Spleen (tissue), 11 donors: ENCODE measurements at regions not wholly inside any gene's neighbourhood (a gene's known extent, or its start where the extent isn't known, plus 50 kb on each side); places are given as distances from the start of the nearest gene placed in this dataset.

ENCODE experiments used
- DNase-seq: peaks from one replicate; pipeline ENCODE4 v3.0.0-alpha.2; 2020
- H3K27ac ChIP-seq, 8 donors: fragments of 200-600 bp; sonication (generic) in 7 of 8; 1 replicate in 4 of 8; 2 replicates in 4 of 8; pipeline versions ENCODE4 v1.5.0 to v1.8.0; 2016 to 2021; ENCODE audit warnings: inconsistent platforms in 4 of 8, mild to moderate bottlenecking in 4 of 8, moderate library complexity in 1 of 8
- H3K27me3 ChIP-seq, 7 donors: fragments of 200-600 bp; sonication (generic) in 6 of 7; replicated peaks in 1 of 7; 1 replicate in 4 of 7; 2 replicates in 3 of 7; pipeline versions ENCODE4 v1.5.0 to v1.8.0; 2016 to 2021; ENCODE audit warnings: inconsistent platforms in 3 of 7, mild to moderate bottlenecking in 1 of 7
- H3K36me3 ChIP-seq, 6 donors: fragments of 200-600 bp; sonication (generic) in 5 of 6; 1 replicate in 4 of 6; 2 replicates in 2 of 6; pipeline versions ENCODE4 v1.5.0 to v1.8.0; 2016 to 2021; ENCODE audit warnings: inconsistent platforms in 2 of 6
- H3K4me1 ChIP-seq, 6 donors: fragments of 200-600 bp; sonication (generic) in 5 of 6; 1 replicate in 3 of 6; 2 replicates in 3 of 6; pipeline versions ENCODE4 v1.5.0 to v1.8.0; 2016 to 2021; ENCODE audit warnings: inconsistent platforms in 3 of 6
- H3K4me3 ChIP-seq, 8 donors: fragments of 200-600 bp; sonication (generic) in 7 of 8; 1 replicate in 4 of 8; 2 replicates in 4 of 8; pipeline versions ENCODE4 v1.5.0 to v1.8.0; 2016 to 2021; ENCODE audit warnings: inconsistent platforms in 4 of 8, mild to moderate bottlenecking in 4 of 8, moderate library complexity in 2 of 8
- H3K9me3 ChIP-seq, 8 donors: fragments of 200-600 bp; sonication (generic) in 7 of 8; 1 replicate in 4 of 8; 2 replicates in 4 of 8; pipeline versions ENCODE4 v1.5.0 to v1.8.0; 2016 to 2021; ENCODE audit warnings: inconsistent platforms in 4 of 8
- CTCF ChIP-seq, 11 experiments: fragments of 200-600 bp in 7 of 11; fragments of 450-650 bp in 4 of 11; sonication (generic) in 4 of 11; IDR thresholded peaks in 8 of 11; conservative IDR thresholded peaks in 3 of 11; 1 replicate in 7 of 11; 2 replicates in 4 of 11; pipeline versions ENCODE4 v1.4.0 to v1.8.0; 2016 to 2021; ENCODE audit warnings: antibody characterized with exemption in 11 of 11, inconsistent platforms in 4 of 11, mild to moderate bottlenecking in 1 of 11
- POLR2A ChIP-seq, 3 donors: fragments of 450-650 bp; IDR thresholded peaks; one replicate each; pipeline ENCODE4 v1.5.1; 2017; ENCODE audit warnings: antibody characterized with exemption in 3 of 3, mild to moderate bottlenecking in 1 of 3
- POLR2AphosphoS5 ChIP-seq, 3 donors: sonication (generic); formaldehyde crosslinking; IDR thresholded peaks; one replicate each; pipeline ENCODE4 v1.5.1; 2017; ENCODE audit warnings: antibody characterized with exemption in 3 of 3
- WGBS, 5 donors: extraction: QIAGEN DNeasy Blood & Tissue Kit in 3 of 5; methylation state at CpG; one replicate each; pipeline versions ENCODE4 v1.1.5 to v1.1.7; 2013 to 2018; 5-methylcytosine and 5-hydroxymethylcytosine counted together
- intact Hi-C: fragments of 100-400 bp; cut with DNase I; formaldehyde crosslinking; loops from one replicate; pipeline ENCODE4 v1.15.0; 2023; ENCODE audit warnings: low total_unique reads
- donor health status: healthy with polysubstance abuse.
- donor health status: DM: no; HTN: no; CAD: no; lungs with moderate emphysema.
- donor health status: DM: no; HTN: no; CAD: no.
- donor health status: Bipolar disorder and iron deficiency.
- donor health status: healthy.
- donor health status: DM: no; HTN: no; CAD: no.
- donor health status: DM: yes; HTN: yes; CAD: no.

GRCh38 chr9:79807971-79808370 lies 236.2 kb downstream of the TLE4 start:
- no peak overlapping the region for H3K4me3 ChIP-seq
- intact Hi-C loops: no loop called here
- H3K27me3 ChIP-seq: no peaks in the 10 kb centered on the region
- H3K36me3 ChIP-seq: no peaks in the 10 kb centered on the region
- no peak for DNase-seq
- H3K9me3 ChIP-seq: no peaks in the 10 kb centered on the region
- H3K4me1 ChIP-seq: peaks cover 5 to 37% (median 22%) of the 10 kb centered on the region in 6 donors
- WGBS, 5 donors: 43 to 99% (median 75%) methylated on average over 2 of the region's 2 CpGs
- no peak overlapping the region for H3K27ac ChIP-seq
- TF ChIP-seq POLR2AphosphoS5 (IDR thresholded peaks at IDR 0.05): no peak
- TF ChIP-seq CTCF (IDR thresholded peaks at IDR 0.05 in 8 of 11, conservative IDR thresholded peaks at IDR 0.05 in 3 of 11): no peak
- TF ChIP-seq POLR2A (IDR thresholded peaks at IDR 0.05): no peak

GRCh38 chr9:79806086-79806485 lies 234.3 kb downstream of the TLE4 start:
- peaks cover 5 to 18% (median 10%) of the 10 kb centered on the region in 6 donors for H3K4me1 ChIP-seq
- no peak overlapping the region for H3K27ac ChIP-seq
- no peak for DNase-seq
- 89 to 94% (median 91%) methylated on average over 4 of the region's 4 CpGs for WGBS, 5 donors
- TF ChIP-seq CTCF (IDR thresholded peaks at IDR 0.05 in 8 of 11, conservative IDR thresholded peaks at IDR 0.05 in 3 of 11): no peak
- TF ChIP-seq POLR2AphosphoS5 (IDR thresholded peaks at IDR 0.05): no peak
- no peak for TF ChIP-seq POLR2A (IDR thresholded peaks at IDR 0.05)
- intact Hi-C loops: no loop called here
- H3K9me3 ChIP-seq: no peaks in the 10 kb centered on the region
- no peak overlapping the region for H3K4me3 ChIP-seq
- no peaks in the 10 kb centered on the region for H3K36me3 ChIP-seq
- H3K27me3 ChIP-seq: no peaks in the 10 kb centered on the region

GRCh38 chr9:79801459-79801858 lies 229.7 kb downstream of the TLE4 start:
- H3K36me3 ChIP-seq: no peaks in the 10 kb centered on the region
- DNase-seq: no peak
- no peak for TF ChIP-seq POLR2A (IDR thresholded peaks at IDR 0.05)
- no peak for TF ChIP-seq POLR2AphosphoS5 (IDR thresholded peaks at IDR 0.05)
- no peak for TF ChIP-seq CTCF (IDR thresholded peaks at IDR 0.05 in 8 of 11, conservative IDR thresholded peaks at IDR 0.05 in 3 of 11)
- no peaks in the 10 kb centered on the region for H3K27me3 ChIP-seq
- H3K4me3 ChIP-seq: no peak overlapping the region
- 57 to 64% (median 63%) methylated on average over 3 of the region's 3 CpGs for WGBS, 5 donors
- no peak overlapping the region for H3K27ac ChIP-seq
- intact Hi-C loops: no loop called here
- H3K4me1 ChIP-seq: no peaks in the 10 kb centered on the region
- no peaks in the 10 kb centered on the region for H3K9me3 ChIP-seq

GRCh38 chr9:79800578-79800977 lies 228.8 kb downstream of the TLE4 start:
- 85 to 95% (median 90%) methylated on average over 1 of the region's 1 CpG for WGBS, 5 donors
- H3K27ac ChIP-seq: no peak overlapping the region
- H3K9me3 ChIP-seq: no peaks in the 10 kb centered on the region
- H3K36me3 ChIP-seq: no peaks in the 10 kb centered on the region
- TF ChIP-seq POLR2AphosphoS5 (IDR thresholded peaks at IDR 0.05) (no peak), CTCF (IDR thresholded peaks at IDR 0.05 in 8 of 11, conservative IDR thresholded peaks at IDR 0.05 in 3 of 11) (no peak), POLR2A (IDR thresholded peaks at IDR 0.05) (no peak)
- intact Hi-C loops: no loop called here
- no peak overlapping the region for H3K4me3 ChIP-seq
- no peak for DNase-seq
- H3K27me3 ChIP-seq: no peaks in the 10 kb centered on the region
- no peaks in the 10 kb centered on the region for H3K4me1 ChIP-seq
